Parathyroid adenoma (tissue), 2 donors: ENCODE measurements at regions not wholly inside any gene's neighbourhood (a gene's known extent, or its start where the extent isn't known, plus 50 kb on each side); places are given as distances from the start of the nearest gene placed in this dataset.

Experiments used
- H2AFZ ChIP-seq: fragments of 300-600 bp; sonication (generic); one replicate; pipeline ENCODE4 v1.7.0; 2017; ENCODE audit warnings: antibody characterized with exemption, mild to moderate bottlenecking
- H3K27ac ChIP-seq: fragments of 300-600 bp; sonication (generic); one replicate; pipeline ENCODE4 v1.7.0; 2017
- H3K27me3 ChIP-seq: fragments of 300-600 bp; sonication (generic); one replicate; pipeline ENCODE4 v1.7.0; 2017; ENCODE audit warnings: low read length; ENCODE audit not compliant: control insufficient read depth, insufficient read depth
- H3K36me3 ChIP-seq: fragments of 300-600 bp; sonication (generic); one replicate; pipeline ENCODE4 v1.7.0; 2017; ENCODE audit warnings: low read length; ENCODE audit not compliant: control insufficient read depth, insufficient read depth
- H3K4me1 ChIP-seq: fragments of 300-600 bp; sonication (generic); one replicate; pipeline ENCODE4 v1.7.0; 2017; ENCODE audit warnings: control low read depth
- H3K4me2 ChIP-seq: fragments of 300-600 bp; sonication (generic); one replicate; pipeline ENCODE4 v1.7.0; 2017; ENCODE audit warnings: low read length
- H3K4me3 ChIP-seq: fragments of 300-600 bp; sonication (generic); one replicate; pipeline ENCODE4 v1.7.0; 2017; ENCODE audit warnings: low read depth, low read length
- H3K79me2 ChIP-seq: fragments of 300-600 bp; sonication (generic); one replicate; pipeline ENCODE4 v1.7.0; 2017; ENCODE audit warnings: control low read depth
- H3K9ac ChIP-seq: fragments of 300-600 bp; sonication (generic); one replicate; pipeline ENCODE4 v1.7.0; 2017; ENCODE audit warnings: mild to moderate bottlenecking
- H3K9me3 ChIP-seq: fragments of 300-600 bp; sonication (generic); one replicate; pipeline ENCODE4 v1.7.0; 2017; ENCODE audit warnings: low read length; ENCODE audit not compliant: control insufficient read depth
- TF ChIP-seq, protein P1 (sequence below): fragments of 300-600 bp; sonication (generic); IDR thresholded peaks from one replicate; pipeline ENCODE4 v1.7.0; 2017; ENCODE audit warnings: antibody characterized with exemption, mild to moderate bottlenecking
- donor health status: primary hyperparathyroidism.

DNA sequence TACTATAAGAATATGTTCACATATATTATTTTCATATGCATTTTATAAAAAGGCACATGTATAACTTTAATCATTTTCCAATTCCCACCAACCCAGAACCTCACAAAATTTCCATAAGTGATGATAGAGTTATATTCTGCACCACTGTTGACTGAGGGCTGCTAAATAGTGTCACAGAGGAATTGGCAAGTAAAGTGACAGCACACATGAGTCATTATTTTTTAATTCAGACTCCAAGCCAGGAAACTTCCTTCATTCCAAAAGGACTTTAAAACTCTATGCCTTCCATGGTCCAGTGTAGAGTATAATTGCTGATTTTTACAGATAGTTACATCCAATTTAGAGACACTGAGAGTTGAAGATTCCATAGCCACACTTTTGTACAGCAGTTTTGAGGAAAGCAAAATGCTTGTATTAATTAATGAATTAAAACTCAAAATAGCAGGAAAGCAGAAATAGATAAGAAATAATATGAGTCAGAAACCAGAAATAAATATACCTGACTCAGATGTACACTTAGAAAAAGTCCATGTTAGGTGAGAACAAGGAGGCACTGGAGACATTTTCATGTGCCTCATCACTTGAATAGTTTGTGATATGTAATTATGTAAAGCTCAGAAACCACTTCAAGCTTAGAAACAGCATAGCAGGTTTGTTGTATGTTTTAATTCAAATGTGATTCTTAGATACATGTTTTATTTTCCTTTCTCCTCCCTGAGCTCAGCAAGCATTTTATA lies 425.2 kb upstream of the OPRM1 start:
- Histone ChIP-seq H3K9me3 (no peaks in the 10 kb centered on the region), H3K9ac (no peak overlapping the region), H2AFZ (no peak overlapping the region), H3K27ac (no peak overlapping the region), H3K4me1 (peaks cover 2% of the 10 kb centered on the region), H3K4me2 (no peak overlapping the region), H3K36me3 (no peaks in the 10 kb centered on the region), H3K79me2 (no peaks in the 10 kb centered on the region), H3K27me3 (no peaks in the 10 kb centered on the region), H3K4me3 (no peak overlapping the region)
- TF ChIP-seq, protein P1, sequence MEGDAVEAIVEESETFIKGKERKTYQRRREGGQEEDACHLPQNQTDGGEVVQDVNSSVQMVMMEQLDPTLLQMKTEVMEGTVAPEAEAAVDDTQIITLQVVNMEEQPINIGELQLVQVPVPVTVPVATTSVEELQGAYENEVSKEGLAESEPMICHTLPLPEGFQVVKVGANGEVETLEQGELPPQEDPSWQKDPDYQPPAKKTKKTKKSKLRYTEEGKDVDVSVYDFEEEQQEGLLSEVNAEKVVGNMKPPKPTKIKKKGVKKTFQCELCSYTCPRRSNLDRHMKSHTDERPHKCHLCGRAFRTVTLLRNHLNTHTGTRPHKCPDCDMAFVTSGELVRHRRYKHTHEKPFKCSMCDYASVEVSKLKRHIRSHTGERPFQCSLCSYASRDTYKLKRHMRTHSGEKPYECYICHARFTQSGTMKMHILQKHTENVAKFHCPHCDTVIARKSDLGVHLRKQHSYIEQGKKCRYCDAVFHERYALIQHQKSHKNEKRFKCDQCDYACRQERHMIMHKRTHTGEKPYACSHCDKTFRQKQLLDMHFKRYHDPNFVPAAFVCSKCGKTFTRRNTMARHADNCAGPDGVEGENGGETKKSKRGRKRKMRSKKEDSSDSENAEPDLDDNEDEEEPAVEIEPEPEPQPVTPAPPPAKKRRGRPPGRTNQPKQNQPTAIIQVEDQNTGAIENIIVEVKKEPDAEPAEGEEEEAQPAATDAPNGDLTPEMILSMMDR, result no peak

DNA sequence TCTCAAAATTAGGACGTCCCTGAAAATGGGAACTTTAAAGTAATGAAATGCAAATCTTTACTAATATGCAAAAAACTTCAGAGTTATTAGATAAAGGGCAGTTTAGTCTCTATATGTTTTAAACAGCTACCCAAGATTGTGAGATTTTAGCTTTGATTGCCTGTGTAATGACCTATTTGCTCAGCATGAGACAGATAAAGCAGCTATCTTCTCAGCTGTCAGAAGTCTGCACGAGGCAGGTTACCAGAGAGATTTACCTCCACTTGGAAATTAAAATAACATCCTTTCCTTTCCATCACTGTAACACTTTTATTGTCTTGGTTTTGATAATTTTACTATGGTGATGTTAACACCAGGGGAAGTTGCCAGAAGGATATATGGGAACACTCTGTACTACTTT lies 436.6 kb upstream of the OPRM1 start:
- TF ChIP-seq, protein P1, result no peak
- H3K36me3 ChIP-seq, result no peaks in the 10 kb centered on the region
- H2AFZ ChIP-seq, result no peak overlapping the region
- no peaks in the 10 kb centered on the region for H3K9me3 ChIP-seq
- no peak overlapping the region for H3K4me3 ChIP-seq
- no peak overlapping the region for H3K9ac ChIP-seq
- no peak overlapping the region for H3K4me2 ChIP-seq
- no peaks in the 10 kb centered on the region for H3K79me2 ChIP-seq
- no peaks in the 10 kb centered on the region for H3K27me3 ChIP-seq
- no peak overlapping the region for H3K27ac ChIP-seq
- H3K4me1 ChIP-seq, result no peaks in the 10 kb centered on the region

DNA sequence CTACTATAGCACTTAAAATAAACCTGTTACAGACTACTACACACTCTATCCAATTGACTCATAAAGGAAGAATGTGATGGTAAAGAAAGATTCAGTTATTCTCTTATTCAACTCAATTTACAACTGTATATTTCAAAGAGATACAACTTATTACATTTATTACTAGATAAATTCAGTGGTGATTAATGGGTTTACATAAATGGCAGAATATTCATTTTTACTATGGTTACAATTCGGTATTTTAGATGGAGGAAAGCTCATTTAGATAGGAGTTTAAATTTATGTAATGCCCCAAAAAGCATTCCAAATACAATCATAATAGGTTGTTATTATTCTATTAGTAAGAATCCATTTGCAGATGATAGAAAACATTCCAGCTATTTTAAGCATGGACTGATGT lies 439.1 kb upstream of the OPRM1 start:
- Histone ChIP-seq H2AFZ (no peak overlapping the region), H3K27ac (no peak overlapping the region), H3K4me3 (no peak overlapping the region), H3K79me2 (no peaks in the 10 kb centered on the region), H3K4me1 (no peaks in the 10 kb centered on the region), H3K9me3 (no peaks in the 10 kb centered on the region), H3K36me3 (no peaks in the 10 kb centered on the region), H3K27me3 (no peaks in the 10 kb centered on the region), H3K4me2 (no peak overlapping the region), H3K9ac (no peak overlapping the region)
- TF ChIP-seq, protein P1, result no peak

DNA sequence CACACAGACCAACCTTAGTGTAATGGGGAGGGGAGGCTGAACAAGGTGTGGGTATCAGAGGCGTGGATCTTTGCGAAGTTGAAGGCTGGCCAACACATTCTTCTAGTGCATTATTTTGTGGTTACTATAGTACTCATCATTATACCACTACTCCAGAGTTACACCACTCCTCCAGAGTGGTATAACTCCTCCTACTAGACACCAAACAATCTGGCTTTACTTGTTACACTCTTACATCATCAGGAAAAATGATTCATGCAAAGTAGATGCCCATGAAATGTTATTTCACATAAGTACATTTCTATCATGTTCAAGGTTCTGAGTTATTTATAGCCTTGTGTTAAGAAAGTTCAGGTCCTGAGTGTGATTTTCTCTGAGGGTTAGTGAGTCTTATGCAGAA lies 443.1 kb upstream of the OPRM1 start:
- Histone ChIP-seq H3K9me3 (no peaks in the 10 kb centered on the region), H3K4me1 (no peaks in the 10 kb centered on the region), H2AFZ (no peak overlapping the region), H3K79me2 (no peaks in the 10 kb centered on the region), H3K27me3 (no peaks in the 10 kb centered on the region), H3K4me3 (no peak overlapping the region), H3K4me2 (no peak overlapping the region), H3K36me3 (no peaks in the 10 kb centered on the region), H3K9ac (no peak overlapping the region), H3K27ac (no peak overlapping the region)
- TF ChIP-seq, protein P1, result no peak

DNA sequence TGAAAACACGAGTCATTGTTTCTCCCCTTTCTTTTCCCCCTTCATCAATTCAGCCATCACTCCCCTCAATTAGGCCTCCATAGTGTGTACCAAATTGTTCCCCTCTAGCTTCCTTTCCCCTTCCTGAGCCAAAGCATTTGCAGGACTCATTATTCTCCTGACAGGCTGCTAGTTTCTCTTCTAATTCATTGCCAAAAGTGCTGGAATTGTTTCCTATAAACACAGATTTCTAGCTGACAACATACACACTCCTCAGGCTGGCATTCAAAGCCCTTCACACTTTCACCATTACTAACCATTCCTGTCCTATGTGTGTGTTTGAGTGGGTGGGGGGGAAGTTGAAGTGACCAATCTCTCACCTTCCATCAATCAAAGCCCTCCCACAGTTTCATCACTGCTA lies 444.2 kb upstream of the OPRM1 start:
- Histone ChIP-seq H3K36me3 (no peaks in the 10 kb centered on the region), H2AFZ (no peak overlapping the region), H3K9me3 (no peaks in the 10 kb centered on the region), H3K4me3 (no peak overlapping the region), H3K27me3 (no peaks in the 10 kb centered on the region), H3K4me2 (no peak overlapping the region), H3K4me1 (no peaks in the 10 kb centered on the region), H3K27ac (no peak overlapping the region), H3K79me2 (no peaks in the 10 kb centered on the region), H3K9ac (no peak overlapping the region)
- TF ChIP-seq, protein P1, result no peak
